ENCODE measurements at regions not wholly inside any gene's neighbourhood (a gene's known extent, or its start where the extent isn't known, plus 50 kb on each side); places are given as distances from the start of the nearest gene placed in this dataset.

DNA sequence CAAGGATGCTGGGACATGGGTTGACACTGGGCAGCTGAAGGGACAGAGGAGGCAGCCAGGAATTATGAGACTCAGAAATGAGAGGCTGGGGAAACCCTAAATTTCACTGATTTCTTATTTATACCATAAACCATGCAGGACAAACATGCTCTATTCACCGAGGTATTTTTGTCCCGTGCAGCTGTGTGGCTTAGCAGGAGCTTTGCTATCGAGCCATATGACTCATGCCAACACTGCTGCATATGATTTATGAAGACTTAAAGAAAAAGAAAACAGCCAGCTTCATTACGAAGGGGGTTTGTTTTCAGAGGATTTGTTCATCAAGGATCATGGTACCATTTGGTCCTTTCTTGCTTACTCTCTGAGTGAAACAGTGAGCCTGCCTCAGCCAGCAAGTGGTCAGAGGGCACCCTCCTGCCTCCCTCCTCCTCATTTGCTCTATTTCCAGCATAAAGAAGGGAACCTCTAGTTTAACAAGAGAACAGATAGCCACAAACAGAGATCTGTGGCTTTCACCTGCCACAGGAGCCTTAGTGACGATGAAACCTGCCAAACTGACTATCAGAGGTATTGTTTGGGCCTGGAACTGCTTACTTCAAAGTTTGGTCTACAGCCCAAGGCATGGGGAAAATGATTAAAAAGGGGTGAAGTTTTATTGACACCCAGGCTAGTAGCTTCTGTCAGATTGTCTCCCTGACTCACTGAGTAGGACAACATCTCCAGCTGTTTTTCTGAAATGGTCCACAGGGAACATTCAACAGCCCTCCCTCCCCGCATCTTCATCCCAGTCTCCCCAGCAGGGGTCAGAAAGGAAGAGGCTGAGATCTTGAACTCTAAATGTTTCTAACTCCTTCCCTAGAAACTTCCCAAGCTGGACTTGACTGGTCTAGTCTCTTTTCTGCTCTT, 80.1 kb upstream of the MAML3 start:
- TF ChIP-seq, protein P1, sequence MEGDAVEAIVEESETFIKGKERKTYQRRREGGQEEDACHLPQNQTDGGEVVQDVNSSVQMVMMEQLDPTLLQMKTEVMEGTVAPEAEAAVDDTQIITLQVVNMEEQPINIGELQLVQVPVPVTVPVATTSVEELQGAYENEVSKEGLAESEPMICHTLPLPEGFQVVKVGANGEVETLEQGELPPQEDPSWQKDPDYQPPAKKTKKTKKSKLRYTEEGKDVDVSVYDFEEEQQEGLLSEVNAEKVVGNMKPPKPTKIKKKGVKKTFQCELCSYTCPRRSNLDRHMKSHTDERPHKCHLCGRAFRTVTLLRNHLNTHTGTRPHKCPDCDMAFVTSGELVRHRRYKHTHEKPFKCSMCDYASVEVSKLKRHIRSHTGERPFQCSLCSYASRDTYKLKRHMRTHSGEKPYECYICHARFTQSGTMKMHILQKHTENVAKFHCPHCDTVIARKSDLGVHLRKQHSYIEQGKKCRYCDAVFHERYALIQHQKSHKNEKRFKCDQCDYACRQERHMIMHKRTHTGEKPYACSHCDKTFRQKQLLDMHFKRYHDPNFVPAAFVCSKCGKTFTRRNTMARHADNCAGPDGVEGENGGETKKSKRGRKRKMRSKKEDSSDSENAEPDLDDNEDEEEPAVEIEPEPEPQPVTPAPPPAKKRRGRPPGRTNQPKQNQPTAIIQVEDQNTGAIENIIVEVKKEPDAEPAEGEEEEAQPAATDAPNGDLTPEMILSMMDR (IDR thresholded peaks at IDR 0.05): no peak
- no peak for TF ChIP-seq POLR2A (IDR thresholded peaks at IDR 0.05)

All from body of pancreas (tissue), 4 donors.